ENCODE measurements at regions not wholly inside any gene's neighbourhood (a gene's known extent, or its start where the extent isn't known, plus 50 kb on each side); places are given as distances from the start of the nearest gene placed in this dataset.

- no peak for TF ChIP-seq CTCF (IDR thresholded peaks at IDR 0.05; ENCODE audit: insufficient read depth, low read depth, low read length, missing control alignments)
- DNase-seq (ENCODE audit: low read depth) = no peak
- no peak overlapping the region for H3K4me3 ChIP-seq (ENCODE audit: low read length)
Observed at GRCh38 chr12:124624823-124625222, 57.4 kb upstream of the NCOR2 start.

- no peak overlapping the region for H3K4me3 ChIP-seq (ENCODE audit: low read length)
- no peak for TF ChIP-seq CTCF (IDR thresholded peaks at IDR 0.05; ENCODE audit: insufficient read depth, low read depth, low read length, missing control alignments)
- no peak for DNase-seq (ENCODE audit: low read depth)
Observed at GRCh38 chr12:124623344-124624035, 56.1 kb upstream of the NCOR2 start.

- no peak for DNase-seq (ENCODE audit: low read depth)
- no peak for TF ChIP-seq CTCF (IDR thresholded peaks at IDR 0.05; ENCODE audit: insufficient read depth, low read depth, low read length, missing control alignments)
Observed at GRCh38 chr12:124622764-124623163, 55.4 kb upstream of the NCOR2 start.

GRCh38 chr12:124622331-124622730 is 54.9 kb upstream of the NCOR2 start:
- no peak for TF ChIP-seq CTCF (IDR thresholded peaks at IDR 0.05; ENCODE audit: insufficient read depth, low read depth, low read length, missing control alignments)
- DNase-seq (ENCODE audit: low read depth) = no peak
- no peak overlapping the region for H3K4me3 ChIP-seq (ENCODE audit: low read length)

More at GRCh38 chr12:124622764-124623163, 55.4 kb upstream of the NCOR2 start:
- no peak overlapping the region for H3K4me3 ChIP-seq (ENCODE audit: low read length)

- peak; percentile 75 for DNase-seq (ENCODE audit: low read depth)
- H3K4me3 ChIP-seq (ENCODE audit: low read length) = no peak overlapping the region
- TF ChIP-seq CTCF (IDR thresholded peaks at IDR 0.05; ENCODE audit: insufficient read depth, low read depth, low read length, missing control alignments) = no peak
Observed at GRCh38 chr12:124621296-124621660, 53.9 kb upstream of the NCOR2 start.

GRCh38 chr12:124620606-124621295 is 53.3 kb upstream of the NCOR2 start:
- DNase-seq (ENCODE audit: low read depth) = peak; percentile 99

More at GRCh38 chr12:124620606-124621295, 53.3 kb upstream of the NCOR2 start:
- no peak overlapping the region for H3K4me3 ChIP-seq (ENCODE audit: low read length)
- TF ChIP-seq CTCF (IDR thresholded peaks at IDR 0.05; ENCODE audit: insufficient read depth, low read depth, low read length, missing control alignments) = no peak

Measured in epithelial cell of esophagus (primary cell).